Activated CD8-positive, alpha-beta memory T cell treated with anti-CD3 and anti-CD28 coated beads for 36 hours (primary cell): ENCODE measurements at regions not wholly inside any gene's neighbourhood (a gene's known extent, or its start where the extent isn't known, plus 50 kb on each side); places are given as distances from the start of the nearest gene placed in this dataset.

Experiments used
- CTCF ChIA-PET: fragments of 350-600 bp; sonication (Branson Sonifier 250); formaldehyde crosslinking; loops from one replicate; lab custom pipeline; 2021; ENCODE audit warnings: antibody characterized with exemption; lab: Charles Lee
- POLR2A ChIA-PET: fragments of 350-600 bp; sonication (Branson Sonifier 250); formaldehyde crosslinking; loops from one replicate; lab custom pipeline; 2021; ENCODE audit warnings: antibody characterized with exemption; lab: Charles Lee

GRCh38 chr2:172279214-172279613 is 148.2 kb upstream of the ITGA6 start:
- ChIA-PET POLR2A (no interaction called here), CTCF (interaction anchor here (0.7 kb wide), 1 partner anchor 496 kb away, joined by 3 read pairs; no protein-coding TSS in a partner anchor)

DNA sequence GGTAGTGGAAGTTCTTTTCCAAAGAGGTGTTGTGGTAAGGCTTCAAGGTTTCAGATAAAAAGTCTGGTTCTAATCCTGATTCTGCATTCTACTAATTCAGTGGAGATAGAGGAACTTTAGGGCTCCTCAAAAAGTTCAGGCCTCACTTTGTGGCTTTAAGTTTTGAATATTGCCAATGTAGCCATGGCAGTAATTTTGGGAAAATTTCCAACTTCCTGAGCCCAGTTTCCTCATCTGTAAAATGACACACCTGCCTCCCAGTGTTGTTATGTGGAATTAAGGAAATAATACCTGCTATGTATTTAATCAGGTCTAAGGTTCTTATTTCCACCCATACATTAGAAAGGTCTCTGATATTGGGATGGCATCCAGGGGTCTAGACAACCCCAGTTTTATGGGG is 147.6 kb upstream of the ITGA6 start:
- CTCF ChIA-PET: no interaction called here
- POLR2A ChIA-PET: no interaction called here

- ChIA-PET CTCF (no interaction called here), POLR2A (no interaction called here)
Measured at GRCh38 chr2:172280571-172281361, 146.6 kb upstream of the ITGA6 start.

DNA sequence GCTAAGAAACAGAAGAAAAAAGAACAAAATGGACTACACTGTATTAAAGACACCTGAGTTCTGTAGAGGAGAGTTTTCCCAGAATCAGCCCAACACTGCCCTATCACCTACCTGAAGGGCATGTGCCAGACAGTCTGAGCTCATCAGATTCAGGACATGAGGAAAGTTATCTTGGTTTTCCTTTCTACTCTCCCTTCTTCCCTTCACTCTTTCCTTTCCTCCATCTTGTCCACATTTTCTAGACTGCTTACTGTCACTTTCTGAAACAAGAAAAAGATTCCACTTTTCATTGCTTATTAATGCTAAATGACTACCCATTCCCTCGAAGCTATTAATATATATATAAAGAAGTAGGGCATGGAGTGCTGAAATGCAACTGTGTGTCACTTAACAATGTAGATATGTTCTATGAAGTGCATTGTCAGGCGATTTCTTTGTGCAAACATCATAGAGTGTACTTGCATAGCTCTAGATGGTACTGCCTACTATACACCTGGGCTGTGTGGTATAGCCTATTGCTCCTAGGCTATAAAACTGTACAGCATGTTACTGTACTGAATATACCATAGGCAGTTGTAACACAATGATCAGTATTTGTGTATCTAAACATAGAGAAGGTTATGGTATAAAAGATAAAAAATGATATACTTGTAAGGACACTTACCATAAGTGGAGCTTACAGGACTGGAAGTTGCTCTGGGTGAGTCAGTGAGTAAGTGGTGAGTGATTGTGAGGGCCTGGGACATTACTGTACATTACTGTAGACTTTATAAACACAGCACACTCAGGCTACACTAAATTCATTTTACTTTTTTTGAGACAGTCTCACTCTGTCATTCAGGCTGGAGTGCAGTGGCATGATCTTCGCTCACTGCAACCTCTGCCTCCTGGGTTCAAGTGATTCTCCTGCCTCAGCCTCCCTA is 145.5 kb upstream of the ITGA6 start:
- CTCF ChIA-PET: no interaction called here
- POLR2A ChIA-PET: no interaction called here

GRCh38 chr2:172282944-172283343 is 144.4 kb upstream of the ITGA6 start:
- POLR2A ChIA-PET: no interaction called here
- CTCF ChIA-PET: no interaction called here

DNA sequence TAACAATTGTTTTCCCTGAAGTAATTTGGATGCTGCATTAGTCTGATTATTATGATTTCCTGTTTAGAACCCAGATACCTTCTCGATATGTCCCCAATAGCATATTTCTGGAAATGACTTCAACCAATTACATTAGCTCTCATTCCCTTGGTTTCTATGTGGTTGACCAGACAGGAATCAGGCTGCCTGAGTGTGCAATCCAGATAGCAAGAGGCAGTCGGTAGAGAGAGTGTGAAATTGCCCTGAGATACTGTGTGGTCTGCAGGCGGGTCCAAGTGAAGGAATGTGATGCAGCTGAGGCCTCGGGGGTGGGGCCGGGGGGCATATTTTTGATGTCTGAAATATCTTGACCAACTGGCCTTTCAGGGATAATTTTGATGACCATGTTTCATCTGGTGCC is 143.9 kb upstream of the ITGA6 start:
- ChIA-PET CTCF (no interaction called here), POLR2A (no interaction called here)

- CTCF ChIA-PET: interaction anchor here (0.5 kb wide), 1 partner anchor 62 kb away, joined by 3 read pairs; no protein-coding TSS in a partner anchor
- POLR2A ChIA-PET: no interaction called here
Measured at GRCh38 chr2:172284209-172284608, 143.2 kb upstream of the ITGA6 start.

- ChIA-PET POLR2A (no interaction called here), CTCF (no interaction called here)
Measured at GRCh38 chr2:172285010-172285621, 142.3 kb upstream of the ITGA6 start.

GRCh38 chr2:172285760-172286159 is 141.6 kb upstream of the ITGA6 start:
- ChIA-PET POLR2A (no interaction called here), CTCF (no interaction called here)

DNA sequence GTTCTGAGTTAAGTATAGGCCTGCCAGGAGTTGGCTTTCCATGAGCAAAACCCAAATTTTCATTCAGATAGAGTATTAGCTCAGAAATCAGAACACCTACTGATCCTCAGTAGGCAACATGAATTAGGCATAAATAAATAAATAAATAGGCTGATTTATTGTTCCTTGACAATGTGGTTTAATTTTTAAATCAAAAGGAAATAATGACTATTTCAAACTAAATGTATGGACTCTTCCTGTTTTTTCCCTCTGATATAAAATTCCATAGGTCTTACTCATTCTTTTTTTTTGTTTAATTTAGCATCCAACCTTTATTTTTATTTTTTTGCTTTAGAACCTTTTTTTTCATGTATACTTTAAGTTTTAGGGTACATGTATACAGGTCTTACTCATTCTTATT is 140.2 kb upstream of the ITGA6 start:
- ChIA-PET POLR2A (no interaction called here), CTCF (interaction anchor here (1.3 kb wide), 1 partner anchor 175 kb away, joined by 3 read pairs; no protein-coding TSS in a partner anchor)

DNA sequence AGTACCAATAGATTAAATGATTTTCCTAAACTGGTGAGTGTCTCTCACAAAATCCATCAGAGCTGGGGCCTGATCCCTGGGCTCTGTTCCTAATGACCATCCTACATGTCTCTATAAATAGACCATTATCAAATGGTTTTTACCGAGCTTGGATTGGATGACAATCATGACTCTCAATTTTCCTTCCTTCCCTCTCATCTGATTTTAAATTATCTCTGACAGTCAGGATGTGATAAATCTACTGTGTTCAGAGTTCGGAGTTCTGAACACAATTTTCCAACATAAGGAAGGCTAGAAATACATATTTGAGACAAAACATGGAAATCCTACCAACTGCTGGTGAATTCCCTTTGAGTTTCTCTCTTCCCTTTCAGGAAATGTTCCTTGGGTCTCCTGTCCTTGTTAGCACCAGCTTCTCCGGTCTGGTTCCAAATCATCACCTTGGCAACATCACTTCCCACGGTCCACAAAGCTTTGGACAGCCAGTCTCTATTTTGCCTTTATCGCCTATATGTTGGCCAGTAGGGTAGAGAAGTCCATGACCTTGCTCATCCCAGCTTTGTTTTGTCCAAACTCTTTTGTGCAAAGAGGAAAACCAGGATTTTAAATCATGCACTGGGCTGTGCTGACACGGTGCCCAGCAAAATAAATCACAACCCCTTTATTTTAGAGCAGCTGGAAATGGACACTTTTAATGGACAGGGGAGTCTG is 139.6 kb upstream of the ITGA6 start:
- CTCF ChIA-PET: interaction anchor here (1.3 kb wide), 1 partner anchor 174 kb away, joined by 3 read pairs; no protein-coding TSS in a partner anchor
- POLR2A ChIA-PET: no interaction called here

DNA sequence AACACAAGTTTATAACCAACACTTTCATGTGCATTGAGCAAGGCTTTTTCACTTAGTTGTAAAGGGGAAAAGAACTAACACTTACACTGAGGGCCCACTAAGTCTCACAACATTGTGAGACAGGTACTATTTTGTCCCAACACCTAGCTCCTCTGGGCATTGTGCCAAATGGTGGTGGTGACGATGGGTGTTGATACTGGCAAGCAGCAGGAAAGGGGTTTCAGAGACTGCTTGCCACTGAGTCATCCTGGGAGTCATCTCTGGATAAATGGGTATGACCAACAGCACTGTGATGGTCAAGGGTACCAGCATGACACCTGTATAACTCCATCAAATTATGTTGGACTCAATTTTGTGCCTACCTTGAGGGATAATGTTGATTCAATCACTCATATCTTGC is 138.8 kb upstream of the ITGA6 start:
- ChIA-PET CTCF (no interaction called here), POLR2A (no interaction called here)

- CTCF ChIA-PET: no interaction called here
- POLR2A ChIA-PET: no interaction called here
Measured at GRCh38 chr2:172293952-172294351, 133.4 kb upstream of the ITGA6 start.

- ChIA-PET CTCF (interaction anchor here (0.5 to 0.9 kb wide), 2 partner anchors 171 to 747 kb away, joined by 3 to 6 read pairs; no protein-coding TSS in a partner anchor), POLR2A (no interaction called here)
Measured at GRCh38 chr2:172294983-172295382, 132.4 kb upstream of the ITGA6 start.

DNA sequence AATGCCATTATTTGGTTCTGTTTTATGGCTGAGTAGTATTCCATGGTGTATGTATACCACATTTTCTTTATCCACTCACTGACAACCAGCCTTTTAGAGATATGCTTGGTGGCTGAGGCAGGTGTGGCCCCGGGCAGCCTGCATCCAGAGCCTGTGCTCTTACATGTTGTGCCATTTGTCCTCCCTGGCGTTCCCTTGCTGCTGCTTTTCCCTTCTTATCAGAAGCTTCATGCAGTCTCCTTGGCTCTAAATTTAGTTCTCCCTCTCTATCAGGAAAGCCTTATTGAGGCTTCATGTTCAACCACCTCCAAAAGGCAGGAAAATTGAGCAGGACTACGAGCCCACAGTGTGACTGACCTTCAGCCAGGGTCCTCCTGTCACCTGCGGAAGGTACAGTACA is 131.7 kb upstream of the ITGA6 start:
- ChIA-PET CTCF (no interaction called here), POLR2A (no interaction called here)

- CTCF ChIA-PET: no interaction called here
- POLR2A ChIA-PET: no interaction called here
Measured at GRCh38 chr2:172296267-172297046, 130.9 kb upstream of the ITGA6 start.

- CTCF ChIA-PET: no interaction called here
- POLR2A ChIA-PET: no interaction called here
Measured at GRCh38 chr2:172297531-172297930, 129.9 kb upstream of the ITGA6 start.

- POLR2A ChIA-PET: no interaction called here
- CTCF ChIA-PET: interaction anchor here (0.6 kb wide), 1 partner anchor 608 kb away, joined by 3 read pairs; no protein-coding TSS in a partner anchor
Measured at GRCh38 chr2:172297950-172298349, 129.4 kb upstream of the ITGA6 start.
